ENCODE measurements at regions not wholly inside any gene's neighbourhood (a gene's known extent, or its start where the extent isn't known, plus 50 kb on each side); places are given as distances from the start of the nearest gene placed in this dataset.
"Not testable (repeated sequence)": the region's sequence is repeated elsewhere in the genome, so short reads cannot be mapped to it uniquely, and the experiment has no call there.

GRCh38 chr3:127069814-127070440 lies 87.0 kb downstream of the PLXNA1 start:
- DNase-seq = no peak

- no peak for DNase-seq
Measured at GRCh38 chr3:127070776-127071175, 87.9 kb downstream of the PLXNA1 start.

GRCh38 chr3:127071597-127072001 lies 88.7 kb downstream of the PLXNA1 start:
- DNase-seq = no peak

GRCh38 chr3:127072221-127072771 lies 89.4 kb downstream of the PLXNA1 start:
- no peak for DNase-seq

GRCh38 chr3:127072971-127073783 lies 90.3 kb downstream of the PLXNA1 start:
- no peak for DNase-seq

GRCh38 chr3:127073941-127074820 lies 91.3 kb downstream of the PLXNA1 start:
- no peak for DNase-seq

GRCh38 chr3:127074900-127075360 lies 92.0 kb downstream of the PLXNA1 start:
- DNase-seq = no peak

- DNase-seq = not testable (repeated sequence)
Measured at GRCh38 chr3:127076166-127076992, 93.5 kb downstream of the PLXNA1 start.

GRCh38 chr3:127077068-127077467 lies 94.2 kb downstream of the PLXNA1 start:
- no peak for DNase-seq

- no peak for DNase-seq
Measured at GRCh38 chr3:127077505-127078064, 94.7 kb downstream of the PLXNA1 start.

GRCh38 chr3:127078626-127079025 lies 95.7 kb downstream of the PLXNA1 start:
- no peak for DNase-seq

GRCh38 chr3:127079211-127079610 lies 96.3 kb downstream of the PLXNA1 start:
- no peak for DNase-seq

GRCh38 chr3:127081001-127081720 lies 98.2 kb downstream of the PLXNA1 start:
- DNase-seq = no peak

- no peak for DNase-seq
Measured at GRCh38 chr3:127082066-127082465, 99.2 kb downstream of the PLXNA1 start.

- DNase-seq = no peak
Measured at GRCh38 chr3:127083778-127084397, 101.0 kb downstream of the PLXNA1 start.

- no peak for DNase-seq
Measured at GRCh38 chr3:127084401-127084990, 101.6 kb downstream of the PLXNA1 start.

- DNase-seq = no peak
Measured at GRCh38 chr3:127085576-127085975, 102.7 kb downstream of the PLXNA1 start.

- DNase-seq = not testable (repeated sequence)
Measured at GRCh38 chr3:127086591-127086990, 103.7 kb downstream of the PLXNA1 start.

- DNase-seq = no peak
Measured at GRCh38 chr3:127087441-127087840, 104.5 kb downstream of the PLXNA1 start.

All from anterior cingulate cortex (tissue), 58 donors.